Smooth muscle cell (in vitro differentiated cells): ENCODE measurements at regions not wholly inside any gene's neighbourhood (a gene's known extent, or its start where the extent isn't known, plus 50 kb on each side); places are given as distances from the start of the nearest gene placed in this dataset.

Experiments used
- DNase-seq: peaks from one replicate; lab custom pipeline; 2025; ENCODE audit not compliant: unreplicated experiment; lab: John Stamatoyannopoulos, UW
- H2AFZ ChIP-seq: fragments of 200-600 bp; sonication (generic); 2 replicates; pipeline ENCODE4 v1.6.0; 2016; ENCODE audit warnings: antibody characterized with exemption, low read depth, mild to moderate bottlenecking
- H3F3A ChIP-seq: fragments of 200-600 bp; sonication (generic); 2 replicates; pipeline ENCODE4 v1.6.0; 2017; ENCODE audit warnings: antibody characterized with exemption, low read depth
- H3K27ac ChIP-seq: fragments of 200-600 bp; sonication (generic); 2 replicates; pipeline ENCODE4 v1.5.1; 2016; ENCODE audit warnings: low read depth, mild to moderate bottlenecking
- H3K27me3 ChIP-seq: fragments of 200-600 bp; sonication (generic); 2 replicates; pipeline ENCODE4 v1.6.1; 2016; ENCODE audit warnings: low read depth, mild to moderate bottlenecking
- H3K36me3 ChIP-seq: fragments of 200-600 bp; sonication (generic); 2 replicates; pipeline ENCODE4 v1.5.1; 2016; ENCODE audit warnings: low read depth
- H3K4me1 ChIP-seq: fragments of 200-600 bp; sonication (generic); 2 replicates; pipeline ENCODE4 v1.5.1; 2016; ENCODE audit warnings: low read depth
- H3K4me2 ChIP-seq: fragments of 200-600 bp; sonication (generic); 2 replicates; pipeline ENCODE4 v1.6.0; 2016; ENCODE audit warnings: mild to moderate bottlenecking
- H3K4me3 ChIP-seq: fragments of 200-600 bp; sonication (generic); 2 replicates; pipeline ENCODE4 v1.5.1; 2016; ENCODE audit warnings: mild to moderate bottlenecking
- H3K79me2 ChIP-seq: fragments of 200-600 bp; sonication (generic); 2 replicates; pipeline ENCODE4 v1.6.0; 2016; ENCODE audit warnings: low read depth, mild to moderate bottlenecking
- H3K9ac ChIP-seq: fragments of 200-600 bp; sonication (generic); 2 replicates; pipeline ENCODE4 v1.6.0; 2016; ENCODE audit warnings: low read depth
- H3K9me3 ChIP-seq: fragments of 200-600 bp; sonication (generic); replicated peaks from 2 replicates; pipeline ENCODE4 v1.5.1; 2016; ENCODE audit warnings: low read depth
- H4K20me1 ChIP-seq: fragments of 200-600 bp; sonication (generic); 2 replicates; pipeline ENCODE4 v1.6.0; 2016; ENCODE audit warnings: low read depth
- WGBS: methylation state at CpG from one replicate; pipeline ENCODE4 v1.1.7; 2016; ENCODE audit warnings: low lambda C conversion rate; 5-methylcytosine and 5-hydroxymethylcytosine counted together
- TF ChIP-seq, protein P1 (sequence below): fragments of 200-600 bp; sonication (generic); IDR thresholded peaks from 2 replicates; pipeline ENCODE4 v1.5.1; 2017; ENCODE audit warnings: borderline replicate concordance, mild to moderate bottlenecking, antibody characterized with exemption; ENCODE audit not compliant: insufficient read depth, poor library complexity, severe bottlenecking

DNA sequence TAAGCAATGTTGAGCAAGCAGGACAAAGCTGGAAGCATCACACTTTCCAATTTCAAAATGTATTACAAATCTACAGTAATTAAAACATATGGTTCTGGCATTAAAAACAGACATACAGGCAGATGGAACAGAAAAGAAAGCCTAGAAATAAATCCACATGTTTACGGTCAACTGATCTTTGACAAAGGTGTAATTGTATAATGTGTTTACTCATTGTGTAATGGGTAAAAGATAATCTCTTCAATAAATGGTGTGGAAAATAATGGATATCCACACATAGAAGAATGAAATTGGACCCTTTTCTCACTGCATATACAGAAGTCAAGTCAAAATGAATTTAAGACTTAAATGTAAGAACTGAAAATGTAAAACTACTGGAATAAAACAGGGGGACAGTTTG is 394.2 kb downstream of the ANKRD50 start:
- WGBS: 98% methylated on average over 1 of the region's 1 CpG
- H3K9me3 ChIP-seq: no peaks in the 10 kb centered on the region
- H3K4me2 ChIP-seq: no peak overlapping the region
- peak overlapping the region; percentile 25 for H2AFZ ChIP-seq
- H3K79me2 ChIP-seq: no peaks in the 10 kb centered on the region
- TF ChIP-seq, protein P1, sequence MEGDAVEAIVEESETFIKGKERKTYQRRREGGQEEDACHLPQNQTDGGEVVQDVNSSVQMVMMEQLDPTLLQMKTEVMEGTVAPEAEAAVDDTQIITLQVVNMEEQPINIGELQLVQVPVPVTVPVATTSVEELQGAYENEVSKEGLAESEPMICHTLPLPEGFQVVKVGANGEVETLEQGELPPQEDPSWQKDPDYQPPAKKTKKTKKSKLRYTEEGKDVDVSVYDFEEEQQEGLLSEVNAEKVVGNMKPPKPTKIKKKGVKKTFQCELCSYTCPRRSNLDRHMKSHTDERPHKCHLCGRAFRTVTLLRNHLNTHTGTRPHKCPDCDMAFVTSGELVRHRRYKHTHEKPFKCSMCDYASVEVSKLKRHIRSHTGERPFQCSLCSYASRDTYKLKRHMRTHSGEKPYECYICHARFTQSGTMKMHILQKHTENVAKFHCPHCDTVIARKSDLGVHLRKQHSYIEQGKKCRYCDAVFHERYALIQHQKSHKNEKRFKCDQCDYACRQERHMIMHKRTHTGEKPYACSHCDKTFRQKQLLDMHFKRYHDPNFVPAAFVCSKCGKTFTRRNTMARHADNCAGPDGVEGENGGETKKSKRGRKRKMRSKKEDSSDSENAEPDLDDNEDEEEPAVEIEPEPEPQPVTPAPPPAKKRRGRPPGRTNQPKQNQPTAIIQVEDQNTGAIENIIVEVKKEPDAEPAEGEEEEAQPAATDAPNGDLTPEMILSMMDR: no peak
- H3K27me3 ChIP-seq: no peaks in the 10 kb centered on the region
- H3K4me3 ChIP-seq: no peak overlapping the region
- no peaks in the 10 kb centered on the region for H4K20me1 ChIP-seq
- no peaks in the 10 kb centered on the region for H3K4me1 ChIP-seq
- H3K9ac ChIP-seq: no peak overlapping the region
- no peaks in the 10 kb centered on the region for H3K36me3 ChIP-seq
- H3K27ac ChIP-seq: no peak overlapping the region
- H3F3A ChIP-seq: no peaks in the 10 kb centered on the region
- no peak for DNase-seq

DNA sequence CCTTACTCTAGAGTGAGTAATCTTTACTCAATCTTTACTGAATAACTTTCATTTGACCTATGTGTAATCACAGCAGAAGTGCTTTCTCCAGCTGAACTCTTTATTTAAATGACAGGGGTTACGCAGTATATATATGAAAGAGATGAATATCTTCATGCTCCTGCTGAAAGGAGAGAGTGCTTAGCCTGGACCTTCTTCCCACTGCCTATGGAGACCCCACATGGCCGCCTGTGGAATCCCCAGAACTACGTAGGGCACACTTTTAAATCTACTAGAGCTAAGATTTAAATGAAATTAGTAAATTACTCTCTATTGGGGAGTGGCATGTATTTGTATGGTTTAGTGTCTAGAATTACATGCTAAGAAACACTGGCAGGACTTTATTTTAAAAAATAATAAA is 391.2 kb downstream of the ANKRD50 start:
- DNase-seq: no peak
- Histone ChIP-seq H3K4me1 (no peaks in the 10 kb centered on the region), H3K4me2 (no peak overlapping the region), H3K9me3 (no peaks in the 10 kb centered on the region), H3K9ac (no peak overlapping the region), H3K27ac (no peak overlapping the region), H3K36me3 (no peaks in the 10 kb centered on the region), H4K20me1 (no peaks in the 10 kb centered on the region), H3F3A (no peaks in the 10 kb centered on the region), H3K79me2 (no peaks in the 10 kb centered on the region), H2AFZ (peak overlapping the region; percentile 36), H3K4me3 (no peak overlapping the region), H3K27me3 (no peaks in the 10 kb centered on the region)
- WGBS: 44% methylated on average over 3 of the region's 3 CpGs
- TF ChIP-seq, protein P1: no peak

DNA sequence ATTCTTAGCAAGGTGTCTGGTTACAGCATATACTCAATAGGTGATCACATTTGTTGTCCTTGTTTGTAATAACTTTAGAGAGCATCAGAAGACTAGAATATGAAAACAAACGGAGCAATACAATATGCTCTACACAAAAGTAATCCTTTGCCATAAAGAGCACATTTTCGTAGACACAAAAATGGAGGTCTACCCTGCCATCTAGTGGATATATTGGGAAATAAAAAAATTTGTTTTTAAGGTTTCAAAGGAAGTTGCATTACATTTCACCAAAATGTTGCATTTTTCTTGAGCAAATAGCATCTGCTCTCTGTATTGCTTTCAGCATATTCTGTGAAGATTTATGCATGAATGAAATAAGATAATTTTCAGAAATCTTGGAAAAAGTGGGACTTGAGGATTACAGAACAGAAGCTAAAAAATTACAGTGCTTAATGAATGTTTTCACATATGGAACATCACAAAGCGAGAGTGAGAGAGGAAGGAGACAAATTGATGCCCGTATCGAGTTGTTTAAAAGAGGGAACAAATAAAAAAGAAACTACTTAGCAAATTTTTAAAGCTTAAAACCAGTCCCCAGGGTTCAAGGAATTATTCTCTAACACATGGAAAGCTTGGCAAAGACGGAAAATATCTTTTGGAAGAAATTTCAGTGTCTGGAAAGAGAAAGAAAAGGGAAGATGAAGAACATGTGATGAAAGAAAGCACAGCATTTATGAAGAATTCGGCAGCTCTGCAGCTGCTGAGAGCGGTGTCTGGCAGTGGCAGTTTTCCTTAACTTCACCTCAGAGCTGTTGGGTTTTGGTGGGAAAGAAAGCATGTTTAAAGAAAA is 390.1 kb downstream of the ANKRD50 start:
- Histone ChIP-seq H3K4me1 (no peaks in the 10 kb centered on the region), H3K9ac (no peak overlapping the region), H3K4me3 (no peak overlapping the region), H3K4me2 (peak overlapping the region; percentile 37), H3F3A (no peaks in the 10 kb centered on the region), H3K27me3 (no peaks in the 10 kb centered on the region), H3K79me2 (no peaks in the 10 kb centered on the region), H3K27ac (no peak overlapping the region), H2AFZ (no peak overlapping the region), H3K36me3 (no peaks in the 10 kb centered on the region), H4K20me1 (no peaks in the 10 kb centered on the region), H3K9me3 (no peaks in the 10 kb centered on the region)
- DNase-seq: no peak
- 57% methylated on average over 8 of the region's 8 CpGs for WGBS
- TF ChIP-seq, protein P1: peak; percentile 65

DNA sequence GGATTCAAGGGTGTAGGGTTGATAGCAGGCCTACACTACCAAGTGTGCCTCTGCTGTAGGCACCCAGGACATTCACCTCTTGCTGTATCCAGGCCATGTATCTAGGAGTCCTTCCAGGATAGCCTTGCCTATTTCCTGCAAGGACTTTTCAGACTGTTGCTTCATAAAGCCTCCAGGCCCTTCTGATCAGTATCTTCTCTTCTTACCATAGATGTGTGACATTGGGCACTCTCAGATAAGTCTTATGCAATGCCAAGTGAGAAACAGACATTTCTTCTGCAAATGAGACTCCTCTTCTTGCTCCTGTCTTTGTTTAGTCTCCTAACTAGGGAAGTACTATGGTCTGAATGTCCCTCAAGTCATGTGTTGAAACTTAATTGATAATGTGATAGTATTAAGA is 386.8 kb downstream of the ANKRD50 start:
- Histone ChIP-seq H3K27ac (no peak overlapping the region), H4K20me1 (no peaks in the 10 kb centered on the region), H3F3A (no peaks in the 10 kb centered on the region), H3K79me2 (no peaks in the 10 kb centered on the region), H3K4me3 (no peak overlapping the region), H3K4me2 (no peak overlapping the region), H3K36me3 (no peaks in the 10 kb centered on the region), H3K9me3 (no peaks in the 10 kb centered on the region), H3K9ac (no peak overlapping the region), H2AFZ (no peak overlapping the region), H3K27me3 (no peaks in the 10 kb centered on the region), H3K4me1 (no peaks in the 10 kb centered on the region)
- TF ChIP-seq, protein P1: no peak
- no peak for DNase-seq
